PC-3 (cell line): ENCODE measurements at regions not wholly inside any gene's neighbourhood (a gene's known extent, or its start where the extent isn't known, plus 50 kb on each side); places are given as distances from the start of the nearest gene placed in this dataset.
A peak's percentile ranks its signal among the peaks of the same experiment; 100 is the strongest.

Source experiments
- ATAC-seq: fragments of 200-7000 bp; cut with Tn5 transposase; 2 replicates; pipeline ENCODE4 v1.9.1; 2020; ENCODE audit warnings: mild to moderate bottlenecking, moderate library complexity
- BruUV-seq: library from RNA; stranded (reverse); fragments of 400-500 nt; replicated peaks from 2 replicates; lab custom pipeline; 2021; lab: Mats Ljungman, UMichigan
- CTCF ChIA-PET: fragments of 300-600 bp; sonication (Branson Sonifier 250); formaldehyde crosslinking; loops from one replicate; lab custom pipeline; 2022; ENCODE audit warnings: antibody characterized with exemption; lab: Charles Lee
- POLR2A ChIA-PET: fragments of 300-600 bp; sonication (Branson Sonifier 250); formaldehyde crosslinking; loops from one replicate; lab custom pipeline; 2022; ENCODE audit warnings: antibody characterized with exemption; ENCODE audit not compliant: unreplicated experiment; lab: Charles Lee
- DNase-seq: peaks from one replicate; pipeline ENCODE4 v3.0.0-alpha.2; 2015
- H2AFZ ChIP-seq: fragments of 300-600 bp; sonication (generic); 2 replicates; pipeline ENCODE4 v1.6.0; 2016; ENCODE audit warnings: antibody characterized with exemption, low read length
- H3F3A ChIP-seq: fragments of 300-600 bp; sonication (generic); one replicate; pipeline ENCODE4 v1.6.0; 2017; ENCODE audit warnings: antibody characterized with exemption, low read length, control low read depth, mild to moderate bottlenecking; ENCODE audit not compliant: unreplicated experiment
- H3K27ac ChIP-seq: fragments of 300-600 bp; sonication (generic); 2 replicates; pipeline ENCODE4 v1.5.1; 2016; ENCODE audit warnings: mild to moderate bottlenecking, low read length
- H3K27me3 ChIP-seq: fragments of 300-600 bp; sonication (generic); 2 replicates; pipeline ENCODE4 v1.6.1; 2016; ENCODE audit warnings: low read length, mixed read lengths
- H3K36me3 ChIP-seq: fragments of 300-600 bp; sonication (generic); 2 replicates; pipeline ENCODE4 v1.6.1; 2016; ENCODE audit warnings: low read depth, mixed run types, low read length, mixed read lengths
- H3K4me1 ChIP-seq: fragments of 300-600 bp; sonication (generic); 2 replicates; pipeline ENCODE4 v1.5.1; 2016; ENCODE audit warnings: low read length; ENCODE audit not compliant: insufficient read depth
- H3K4me2 ChIP-seq: fragments of 300-600 bp; sonication (generic); 2 replicates; pipeline ENCODE4 v1.6.0; 2016; ENCODE audit warnings: low read length
- H3K4me3 ChIP-seq: fragments of 300-600 bp; sonication (generic); 2 replicates; pipeline ENCODE4 v1.5.1; 2016; ENCODE audit warnings: mild to moderate bottlenecking, low read length, mixed read lengths
- H3K79me2 ChIP-seq: fragments of 300-600 bp; sonication (generic); 2 replicates; pipeline ENCODE4 v1.6.1; 2017; ENCODE audit warnings: low read length, mixed read lengths
- H3K9ac ChIP-seq: fragments of 300-600 bp; sonication (generic); 2 replicates; pipeline ENCODE4 v1.6.0; 2016; ENCODE audit warnings: mild to moderate bottlenecking, low read length
- H3K9me2 ChIP-seq: fragments of 300-600 bp; sonication (generic); replicated peaks from 2 replicates; pipeline ENCODE4 v1.6.1; 2016; ENCODE audit warnings: mixed run types, low read length, mixed read lengths
- H3K9me3 ChIP-seq: fragments of 300-600 bp; sonication (generic); 2 replicates; pipeline ENCODE4 v1.6.1; 2016; ENCODE audit warnings: low read length, mixed read lengths
- H4K20me1 ChIP-seq: fragments of 300-600 bp; sonication (generic); 2 replicates; pipeline ENCODE4 v1.6.1; 2016; ENCODE audit warnings: low read length, mixed read lengths
- EZH2 ChIP-seq: fragments of 300-600 bp; sonication (generic); IDR thresholded peaks from one replicate; pipeline ENCODE4 v1.6.1; 2017; ENCODE audit warnings: antibody characterized with exemption, mild to moderate bottlenecking, low read length; ENCODE audit not compliant: unreplicated experiment
- EZH2phosphoT487 ChIP-seq: fragments of 300-600 bp; sonication (generic); IDR thresholded peaks from 2 replicates; pipeline ENCODE4 v1.6.1; 2018; ENCODE audit warnings: mild to moderate bottlenecking, antibody characterized with exemption, low read length, borderline replicate concordance
- intact Hi-C: fragments of 100-400 bp; cut with micrococcal nuclease; formaldehyde crosslinking; loops from 2 replicates; pipeline ENCODE4 v1.9.0; 2023
- TF ChIP-seq, protein P1 (sequence below): fragments of 300-600 bp; sonication (generic); conservative IDR thresholded peaks from 2 replicates; pipeline ENCODE4 v1.5.1; 2017; ENCODE audit warnings: antibody characterized with exemption, low read depth, mild to moderate bottlenecking, low read length

- peak overlapping the region; percentile 67 for H3K4me2 ChIP-seq
- H3K4me1 ChIP-seq: peaks cover 25% of the 10 kb centered on the region
- no TSS peak for BruUV-seq
- no peaks in the 10 kb centered on the region for H3F3A ChIP-seq
- no peak overlapping the region for H2AFZ ChIP-seq
- no peak for TF ChIP-seq EZH2
- TF ChIP-seq, protein P1, sequence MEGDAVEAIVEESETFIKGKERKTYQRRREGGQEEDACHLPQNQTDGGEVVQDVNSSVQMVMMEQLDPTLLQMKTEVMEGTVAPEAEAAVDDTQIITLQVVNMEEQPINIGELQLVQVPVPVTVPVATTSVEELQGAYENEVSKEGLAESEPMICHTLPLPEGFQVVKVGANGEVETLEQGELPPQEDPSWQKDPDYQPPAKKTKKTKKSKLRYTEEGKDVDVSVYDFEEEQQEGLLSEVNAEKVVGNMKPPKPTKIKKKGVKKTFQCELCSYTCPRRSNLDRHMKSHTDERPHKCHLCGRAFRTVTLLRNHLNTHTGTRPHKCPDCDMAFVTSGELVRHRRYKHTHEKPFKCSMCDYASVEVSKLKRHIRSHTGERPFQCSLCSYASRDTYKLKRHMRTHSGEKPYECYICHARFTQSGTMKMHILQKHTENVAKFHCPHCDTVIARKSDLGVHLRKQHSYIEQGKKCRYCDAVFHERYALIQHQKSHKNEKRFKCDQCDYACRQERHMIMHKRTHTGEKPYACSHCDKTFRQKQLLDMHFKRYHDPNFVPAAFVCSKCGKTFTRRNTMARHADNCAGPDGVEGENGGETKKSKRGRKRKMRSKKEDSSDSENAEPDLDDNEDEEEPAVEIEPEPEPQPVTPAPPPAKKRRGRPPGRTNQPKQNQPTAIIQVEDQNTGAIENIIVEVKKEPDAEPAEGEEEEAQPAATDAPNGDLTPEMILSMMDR: no peak
- TF ChIP-seq EZH2phosphoT487: no peak
- H3K9me3 ChIP-seq: no peaks in the 10 kb centered on the region
- no peaks in the 10 kb centered on the region for H3K9me2 ChIP-seq
- DNase-seq: peak; percentile 69
- H3K27me3 ChIP-seq: no peaks in the 10 kb centered on the region
- no peaks in the 10 kb centered on the region for H4K20me1 ChIP-seq
- H3K4me3 ChIP-seq: peak overlapping the region; percentile 37; the same call in 1 of the 2 replicates
- H3K9ac ChIP-seq: no peak overlapping the region
- intact Hi-C loops: loop anchor here (10.0 kb wide), 1 partner anchor 89 kb away; the partner anchor contains the start of gene MAOA
- peak; percentile 38; the same call in 1 of the 2 replicates for ATAC-seq
- ChIA-PET CTCF (no interaction called here), POLR2A (no interaction called here)
- no peaks in the 10 kb centered on the region for H3K79me2 ChIP-seq
- H3K27ac ChIP-seq: peak overlapping the region; percentile 32
- no peaks in the 10 kb centered on the region for H3K36me3 ChIP-seq
Measured at GRCh38 chrX:43566170-43566569, 89.9 kb upstream of the MAOA start.

DNA sequence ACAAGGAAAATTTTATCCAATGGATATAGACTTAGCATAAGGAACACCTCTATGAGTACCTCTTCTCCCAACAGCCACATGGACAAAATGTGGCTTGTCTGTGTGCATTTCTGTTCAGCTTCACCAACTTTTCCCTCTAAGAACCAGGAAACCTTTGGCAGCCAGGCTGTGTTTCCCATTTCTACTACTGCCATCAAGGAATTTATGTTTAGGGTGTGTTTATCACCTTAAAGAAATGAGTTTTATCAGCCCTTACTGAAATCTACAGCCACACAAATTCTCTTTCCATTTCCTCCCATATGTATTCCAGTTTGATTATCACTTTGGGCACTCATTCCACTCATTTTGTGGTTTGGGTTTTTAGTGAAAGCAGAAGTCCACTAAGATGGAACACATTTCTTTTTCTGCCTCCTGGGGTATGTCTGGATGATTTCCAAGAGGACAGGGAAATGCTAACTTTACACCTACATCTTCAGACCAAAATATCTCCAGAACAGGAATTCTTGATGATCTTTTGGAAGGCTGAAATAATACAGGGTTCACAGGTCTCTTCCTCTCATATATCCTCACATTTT, 82.6 kb upstream of the MAOA start:
- H3K9me3 ChIP-seq: no peaks in the 10 kb centered on the region
- H3F3A ChIP-seq: no peaks in the 10 kb centered on the region
- TF ChIP-seq EZH2phosphoT487: no peak
- BruUV-seq: no TSS peak
- no peak overlapping the region for H3K27ac ChIP-seq
- no peak overlapping the region for H3K4me3 ChIP-seq
- H4K20me1 ChIP-seq: no peaks in the 10 kb centered on the region
- H3K9ac ChIP-seq: no peak overlapping the region
- H3K4me1 ChIP-seq: no peaks in the 10 kb centered on the region
- H3K9me2 ChIP-seq: no peaks in the 10 kb centered on the region
- no peaks in the 10 kb centered on the region for H3K27me3 ChIP-seq
- DNase-seq (no peak), ATAC-seq (no peak)
- intact Hi-C loops: no loop called here
- H3K4me2 ChIP-seq: no peak overlapping the region
- POLR2A ChIA-PET: no interaction called here
- H2AFZ ChIP-seq: no peak overlapping the region
- H3K79me2 ChIP-seq: no peaks in the 10 kb centered on the region
- CTCF ChIA-PET: no interaction called here
- no peaks in the 10 kb centered on the region for H3K36me3 ChIP-seq

DNA sequence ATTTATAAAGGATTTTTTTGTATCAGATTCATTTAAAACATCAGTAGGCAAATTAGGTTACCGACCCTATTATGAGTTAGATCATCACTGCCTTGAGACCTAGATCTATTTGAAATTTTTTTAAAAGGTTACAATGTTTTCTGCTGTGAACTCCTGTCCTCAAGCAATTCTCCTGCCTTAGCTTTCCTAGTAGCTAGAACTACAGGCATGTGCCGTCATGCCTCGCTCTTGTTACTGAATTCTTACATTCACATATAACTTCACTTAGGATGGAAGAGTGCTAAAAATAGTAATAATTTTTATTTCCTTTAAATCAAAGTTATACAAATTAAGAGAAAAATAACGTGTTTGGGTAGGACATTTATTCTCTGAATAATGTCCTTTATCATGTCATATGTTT, 75.5 kb upstream of the MAOA start:
- DNase-seq: no peak
- no peaks in the 10 kb centered on the region for H4K20me1 ChIP-seq
- H3K36me3 ChIP-seq: no peaks in the 10 kb centered on the region
- POLR2A ChIA-PET: no interaction called here
- TF ChIP-seq, protein P1: no peak
- TF ChIP-seq EZH2 (no peak), EZH2phosphoT487 (no peak)
- H2AFZ ChIP-seq: no peak overlapping the region
- BruUV-seq: no TSS peak
- H3F3A ChIP-seq: no peaks in the 10 kb centered on the region
- no peaks in the 10 kb centered on the region for H3K9me3 ChIP-seq
- no peak overlapping the region for H3K9ac ChIP-seq
- no peaks in the 10 kb centered on the region for H3K79me2 ChIP-seq
- no peak for ATAC-seq
- peaks cover 11% of the 10 kb centered on the region; the same call in 1 of the 2 replicates for H3K4me1 ChIP-seq
- H3K4me3 ChIP-seq: no peak overlapping the region
- no peaks in the 10 kb centered on the region for H3K9me2 ChIP-seq
- CTCF ChIA-PET: no interaction called here
- no peak overlapping the region for H3K27ac ChIP-seq
- H3K27me3 ChIP-seq: no peaks in the 10 kb centered on the region
- H3K4me2 ChIP-seq: no peak overlapping the region
- intact Hi-C loops: no loop called here
